ENCODE measurements at regions not wholly inside any gene's neighbourhood (a gene's known extent, or its start where the extent isn't known, plus 50 kb on each side); places are given as distances from the start of the nearest gene placed in this dataset.

DNA sequence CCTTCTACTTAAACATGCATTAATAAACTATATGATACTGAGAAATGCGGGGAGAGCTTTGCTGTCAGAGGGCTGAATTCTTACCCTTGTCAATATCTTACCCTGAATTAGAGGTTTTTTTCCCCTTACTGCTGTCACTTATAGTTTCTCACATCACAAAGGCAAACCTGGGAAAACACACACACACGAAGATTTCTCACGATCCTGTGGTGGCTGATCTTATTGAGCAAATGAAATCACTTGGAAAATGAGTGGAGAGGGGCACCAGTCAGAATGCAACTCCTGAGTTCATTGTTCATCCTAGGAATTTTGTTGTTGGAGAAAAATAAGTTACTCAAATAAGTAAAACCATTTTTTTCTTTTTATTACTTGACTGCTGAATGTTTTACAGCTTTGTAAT, 673.6 kb downstream of the EDEM1 start:
- FAIRE-seq (no peak), DNase-seq (ENCODE audit: low read depth) (no peak)
- no peaks in the 10 kb centered on the region for H3K4me1 Mint-ChIP-seq (ENCODE audit: low read depth, unreplicated experiment)
- no peaks in the 10 kb centered on the region for H3K79me2 ChIP-seq (ENCODE audit: insufficient read depth, low read length)
- no peaks in the 10 kb centered on the region for H3K9me3 ChIP-seq (ENCODE audit: insufficient read depth, low read depth, low read length)
- no peaks in the 10 kb centered on the region for H3K36me3 Mint-ChIP-seq (ENCODE audit: low read depth, unreplicated experiment)
- no peak overlapping the region for H3K9ac ChIP-seq (ENCODE audit: low read length)
- H3K27ac Mint-ChIP-seq (ENCODE audit: unreplicated experiment): no peak overlapping the region
- no peak overlapping the region for H3K4me3 ChIP-seq (ENCODE audit: insufficient read depth, low read depth, low read length)
- no peaks in the 10 kb centered on the region for H3K4me1 ChIP-seq (ENCODE audit: insufficient read depth, low read length)
- H3K4me3 Mint-ChIP-seq (ENCODE audit: unreplicated experiment): no peak overlapping the region
- H3K27me3 Mint-ChIP-seq (ENCODE audit: low read depth, unreplicated experiment): no peaks in the 10 kb centered on the region
- no peak for TF ChIP-seq EZH2 (IDR thresholded peaks at IDR 0.05; ENCODE audit: insufficient read depth, low read length)
- TF ChIP-seq, protein P1, sequence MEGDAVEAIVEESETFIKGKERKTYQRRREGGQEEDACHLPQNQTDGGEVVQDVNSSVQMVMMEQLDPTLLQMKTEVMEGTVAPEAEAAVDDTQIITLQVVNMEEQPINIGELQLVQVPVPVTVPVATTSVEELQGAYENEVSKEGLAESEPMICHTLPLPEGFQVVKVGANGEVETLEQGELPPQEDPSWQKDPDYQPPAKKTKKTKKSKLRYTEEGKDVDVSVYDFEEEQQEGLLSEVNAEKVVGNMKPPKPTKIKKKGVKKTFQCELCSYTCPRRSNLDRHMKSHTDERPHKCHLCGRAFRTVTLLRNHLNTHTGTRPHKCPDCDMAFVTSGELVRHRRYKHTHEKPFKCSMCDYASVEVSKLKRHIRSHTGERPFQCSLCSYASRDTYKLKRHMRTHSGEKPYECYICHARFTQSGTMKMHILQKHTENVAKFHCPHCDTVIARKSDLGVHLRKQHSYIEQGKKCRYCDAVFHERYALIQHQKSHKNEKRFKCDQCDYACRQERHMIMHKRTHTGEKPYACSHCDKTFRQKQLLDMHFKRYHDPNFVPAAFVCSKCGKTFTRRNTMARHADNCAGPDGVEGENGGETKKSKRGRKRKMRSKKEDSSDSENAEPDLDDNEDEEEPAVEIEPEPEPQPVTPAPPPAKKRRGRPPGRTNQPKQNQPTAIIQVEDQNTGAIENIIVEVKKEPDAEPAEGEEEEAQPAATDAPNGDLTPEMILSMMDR (IDR thresholded peaks at IDR 0.05; ENCODE audit: insufficient read depth, low read depth, low read length): no peak
- no peaks in the 10 kb centered on the region for H3K36me3 ChIP-seq (ENCODE audit: insufficient read depth, low read length)
- no peaks in the 10 kb centered on the region for H3K9me3 Mint-ChIP-seq (ENCODE audit: unreplicated experiment)
- no peak overlapping the region for H3K4me2 ChIP-seq (ENCODE audit: low read length)
- H3K27me3 ChIP-seq (ENCODE audit: insufficient read depth, low read length): no peaks in the 10 kb centered on the region
- H3K27ac ChIP-seq (ENCODE audit: low read depth, low read length): no peak overlapping the region
- no peak overlapping the region for H2AFZ ChIP-seq (ENCODE audit: low read depth, low read length)
- H4K20me1 ChIP-seq (ENCODE audit: insufficient read depth, low read length): no peaks in the 10 kb centered on the region

GRCh38 chr3:5874931-5875341, 687.4 kb downstream of the EDEM1 start:
- H2AFZ ChIP-seq (ENCODE audit: low read depth, low read length): no peak overlapping the region
- H3K27ac ChIP-seq (ENCODE audit: low read depth, low read length): no peak overlapping the region
- Mint-ChIP-seq H3K27me3 (ENCODE audit: low read depth, unreplicated experiment) (no peaks in the 10 kb centered on the region), H3K9me3 (ENCODE audit: unreplicated experiment) (peaks cover 2% of the 10 kb centered on the region), H3K4me3 (ENCODE audit: unreplicated experiment) (no peak overlapping the region), H3K4me1 (ENCODE audit: low read depth, unreplicated experiment) (no peaks in the 10 kb centered on the region), H3K27ac (ENCODE audit: unreplicated experiment) (no peak overlapping the region), H3K36me3 (ENCODE audit: low read depth, unreplicated experiment) (no peaks in the 10 kb centered on the region)
- no peaks in the 10 kb centered on the region for H3K9me3 ChIP-seq (ENCODE audit: insufficient read depth, low read depth, low read length)
- no peaks in the 10 kb centered on the region for H3K27me3 ChIP-seq (ENCODE audit: insufficient read depth, low read length)
- DNase-seq (ENCODE audit: low read depth) (no peak), FAIRE-seq (no peak)
- no peak overlapping the region for H3K4me2 ChIP-seq (ENCODE audit: low read length)
- H3K36me3 ChIP-seq (ENCODE audit: insufficient read depth, low read length): no peaks in the 10 kb centered on the region
- TF ChIP-seq EZH2 (IDR thresholded peaks at IDR 0.05; ENCODE audit: insufficient read depth, low read length): no peak
- TF ChIP-seq, protein P1 (IDR thresholded peaks at IDR 0.05; ENCODE audit: insufficient read depth, low read depth, low read length): no peak
- H3K4me1 ChIP-seq (ENCODE audit: insufficient read depth, low read length): no peaks in the 10 kb centered on the region
- H3K79me2 ChIP-seq (ENCODE audit: insufficient read depth, low read length): no peaks in the 10 kb centered on the region
- H3K9ac ChIP-seq (ENCODE audit: low read length): no peak overlapping the region
- H4K20me1 ChIP-seq (ENCODE audit: insufficient read depth, low read length): no peaks in the 10 kb centered on the region
- H3K4me3 ChIP-seq (ENCODE audit: insufficient read depth, low read depth, low read length): no peak overlapping the region

- Histone ChIP-seq H3K27me3 (ENCODE audit: insufficient read depth, low read length) (no peaks in the 10 kb centered on the region), H3K9ac (ENCODE audit: low read length) (no peak overlapping the region), H3K4me3 (ENCODE audit: insufficient read depth, low read depth, low read length) (no peak overlapping the region), H4K20me1 (ENCODE audit: insufficient read depth, low read length) (no peaks in the 10 kb centered on the region), H3K36me3 (ENCODE audit: insufficient read depth, low read length) (no peaks in the 10 kb centered on the region), H3K4me1 (ENCODE audit: insufficient read depth, low read length) (no peaks in the 10 kb centered on the region), H3K4me2 (ENCODE audit: low read length) (no peak overlapping the region), H3K79me2 (ENCODE audit: insufficient read depth, low read length) (no peaks in the 10 kb centered on the region), H3K9me3 (ENCODE audit: insufficient read depth, low read depth, low read length) (no peaks in the 10 kb centered on the region), H2AFZ (ENCODE audit: low read depth, low read length) (no peak overlapping the region), H3K27ac (ENCODE audit: low read depth, low read length) (no peak overlapping the region)
- FAIRE-seq (no peak), DNase-seq (ENCODE audit: low read depth) (no peak)
- H3K27me3 Mint-ChIP-seq (ENCODE audit: low read depth, unreplicated experiment): no peaks in the 10 kb centered on the region
- H3K9me3 Mint-ChIP-seq (ENCODE audit: unreplicated experiment): no peaks in the 10 kb centered on the region
- TF ChIP-seq, protein P1 (IDR thresholded peaks at IDR 0.05; ENCODE audit: insufficient read depth, low read depth, low read length): no peak
- TF ChIP-seq EZH2 (IDR thresholded peaks at IDR 0.05; ENCODE audit: insufficient read depth, low read length): no peak
- H3K4me1 Mint-ChIP-seq (ENCODE audit: low read depth, unreplicated experiment): no peaks in the 10 kb centered on the region
- no peak overlapping the region for H3K4me3 Mint-ChIP-seq (ENCODE audit: unreplicated experiment)
- H3K36me3 Mint-ChIP-seq (ENCODE audit: low read depth, unreplicated experiment): no peaks in the 10 kb centered on the region
- H3K27ac Mint-ChIP-seq (ENCODE audit: unreplicated experiment): no peak overlapping the region
These were observed 701.3 kb downstream of the EDEM1 start for GRCh38 chr3:5888851-5889250.
